ENCODE measurements at regions not wholly inside any gene's neighbourhood (a gene's known extent, or its start where the extent isn't known, plus 50 kb on each side); places are given as distances from the start of the nearest gene placed in this dataset.
"Not testable (repeated sequence)": the region's sequence is repeated elsewhere in the genome, so short reads cannot be mapped to it uniquely, and the experiment has no call there.

DNA sequence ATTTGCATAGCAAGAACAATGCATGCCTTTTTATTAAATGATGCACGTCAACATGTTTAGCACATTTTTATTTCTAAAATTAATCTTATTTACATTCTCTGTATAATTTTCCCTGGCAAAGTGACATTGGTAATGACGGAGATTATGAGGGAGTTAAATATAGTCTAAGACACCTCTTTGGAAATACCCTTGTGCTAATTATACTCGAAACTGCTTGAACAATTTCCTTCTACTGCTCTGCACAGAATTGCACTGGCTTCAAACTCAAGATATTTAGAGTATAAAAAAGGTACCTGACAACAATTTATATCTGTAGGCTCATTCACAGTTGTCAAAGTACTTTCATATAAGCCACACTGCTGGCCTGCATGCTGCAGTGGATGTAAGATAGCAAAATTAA, 602.7 kb downstream of the NXPH1 start:
- intact Hi-C loops (cut with micrococcal nuclease) = no loop called here

DNA sequence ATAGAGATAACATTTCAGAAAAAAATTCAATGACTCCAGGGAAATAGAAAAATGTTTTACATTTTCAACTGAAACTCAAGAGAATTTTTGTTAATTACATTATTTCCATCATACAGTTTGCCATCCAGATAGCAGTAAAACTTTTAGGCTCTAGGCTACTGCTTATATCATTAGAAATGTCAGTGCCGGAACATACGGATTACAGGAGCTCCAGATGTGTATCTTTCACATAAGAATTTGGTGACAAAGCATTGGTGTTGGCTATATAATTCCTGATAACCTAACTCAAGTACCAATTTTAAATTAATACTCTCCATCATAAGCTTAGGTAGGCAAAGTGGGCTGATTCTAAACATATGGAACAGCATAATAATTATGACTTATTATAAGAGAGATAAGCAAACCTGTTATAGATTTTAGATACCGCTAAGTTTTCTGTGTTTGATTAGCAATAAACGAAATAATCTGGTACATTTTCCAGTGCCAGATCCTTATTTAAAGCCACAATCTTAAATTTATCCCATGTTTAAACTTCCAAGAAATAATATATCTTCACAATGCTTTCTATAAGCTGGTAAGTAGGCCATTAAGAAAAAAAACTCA, 637.9 kb downstream of the NXPH1 start:
- intact Hi-C loops (cut with micrococcal nuclease) = no loop called here

DNA sequence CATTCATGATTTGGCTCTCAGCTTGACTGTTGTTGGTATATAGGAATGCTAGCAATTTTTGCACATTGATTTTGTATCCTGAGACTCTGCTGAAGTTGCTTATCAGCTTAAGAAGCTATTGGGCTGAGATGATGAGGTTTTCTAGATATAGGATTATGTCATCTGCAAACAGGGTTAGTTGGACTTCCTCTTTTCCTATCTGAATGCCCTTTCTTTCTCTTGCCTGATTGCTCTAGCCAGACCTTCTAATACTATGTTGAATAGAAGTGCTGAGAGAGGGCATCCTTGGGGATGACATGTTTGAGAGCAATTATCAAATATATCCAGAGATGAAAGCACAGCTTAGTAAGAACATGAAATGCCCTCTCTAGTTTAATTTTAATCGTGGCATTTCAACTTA, 642.4 kb downstream of the NXPH1 start:
- intact Hi-C loops (cut with micrococcal nuclease) = not testable (repeated sequence)

DNA sequence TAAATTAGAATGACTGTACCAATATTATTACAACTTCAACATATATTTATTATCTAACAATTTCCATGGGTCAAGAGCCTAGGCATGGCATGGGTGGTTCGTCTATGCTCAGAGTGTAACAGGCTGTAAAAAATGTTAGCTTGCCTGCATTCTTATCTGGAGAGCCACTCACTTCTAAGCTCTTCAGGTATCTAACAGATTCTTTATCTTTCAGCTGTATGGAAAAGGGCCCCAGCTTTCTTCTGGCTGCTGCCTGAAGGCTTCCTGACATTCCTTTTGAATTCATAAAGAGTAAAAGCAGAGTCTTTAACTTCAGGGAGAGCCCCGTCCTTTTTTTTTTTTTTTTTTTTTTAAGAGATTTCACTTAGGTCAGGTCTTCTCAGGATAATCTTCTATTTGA, 648.8 kb downstream of the NXPH1 start:
- intact Hi-C loops (cut with micrococcal nuclease) = no loop called here

DNA sequence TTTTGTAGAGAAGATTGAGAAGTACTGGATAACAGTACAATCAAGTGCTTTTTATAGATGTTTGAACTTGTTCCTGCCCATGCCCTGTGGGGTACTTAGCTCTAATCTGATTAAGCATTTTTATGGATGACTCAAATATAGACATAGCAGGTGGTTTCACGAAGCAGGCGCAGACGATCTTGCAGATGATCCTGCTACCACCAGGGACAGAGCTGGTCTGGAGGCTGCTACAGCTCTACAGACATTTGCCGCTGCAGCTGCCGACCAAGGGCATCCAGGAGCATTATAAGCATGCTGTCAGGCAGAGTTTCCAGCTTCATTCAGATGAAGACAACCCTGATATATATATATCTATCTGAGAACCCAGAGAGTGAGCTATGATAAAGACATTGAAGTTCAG, 650.4 kb downstream of the NXPH1 start:
- intact Hi-C loops (cut with micrococcal nuclease) = no loop called here

DNA sequence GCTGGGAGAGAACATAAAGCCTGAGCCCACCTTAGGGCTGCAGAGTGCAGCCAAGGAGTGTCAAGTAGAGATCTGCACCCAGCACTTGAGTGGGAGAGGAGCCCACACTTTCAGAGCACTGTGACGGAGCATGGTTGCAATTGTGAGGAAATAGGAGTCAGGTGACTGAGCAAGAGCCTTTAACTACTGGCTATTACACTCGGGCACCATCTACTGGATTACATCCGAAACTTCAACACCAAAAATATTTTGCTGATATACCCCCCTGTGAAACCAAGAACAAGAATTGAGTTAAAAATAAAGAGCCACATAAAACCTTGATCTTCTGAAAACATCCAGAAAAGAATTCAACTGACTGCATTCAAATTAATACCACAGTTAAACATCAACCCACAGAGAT, 657.9 kb downstream of the NXPH1 start:
- intact Hi-C loops (cut with micrococcal nuclease) = no loop called here

DNA sequence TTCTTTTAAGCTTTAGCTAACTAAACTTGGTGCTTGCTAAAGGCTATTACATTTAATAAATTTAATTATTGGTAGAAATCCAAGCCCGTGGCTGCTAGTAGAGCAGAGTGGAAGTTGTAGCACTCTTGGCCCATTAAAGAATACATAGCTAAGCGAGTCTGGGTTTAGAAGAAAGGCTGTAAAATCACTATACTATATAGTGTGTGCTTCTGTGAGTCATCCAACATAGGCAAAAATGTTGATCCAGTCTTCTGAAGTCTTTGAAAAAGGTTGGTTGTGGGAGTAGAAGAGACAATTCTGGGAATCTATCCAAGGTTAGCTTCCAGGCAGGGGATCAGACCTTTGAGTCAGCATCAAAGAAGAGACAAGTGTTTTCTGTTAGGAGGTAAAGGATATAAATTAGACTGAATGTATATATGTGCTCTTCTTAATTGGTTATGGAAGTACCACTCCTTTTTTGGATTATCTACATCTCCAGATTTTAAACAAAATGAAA, 664.2 kb downstream of the NXPH1 start:
- intact Hi-C loops (cut with micrococcal nuclease) = no loop called here

DNA sequence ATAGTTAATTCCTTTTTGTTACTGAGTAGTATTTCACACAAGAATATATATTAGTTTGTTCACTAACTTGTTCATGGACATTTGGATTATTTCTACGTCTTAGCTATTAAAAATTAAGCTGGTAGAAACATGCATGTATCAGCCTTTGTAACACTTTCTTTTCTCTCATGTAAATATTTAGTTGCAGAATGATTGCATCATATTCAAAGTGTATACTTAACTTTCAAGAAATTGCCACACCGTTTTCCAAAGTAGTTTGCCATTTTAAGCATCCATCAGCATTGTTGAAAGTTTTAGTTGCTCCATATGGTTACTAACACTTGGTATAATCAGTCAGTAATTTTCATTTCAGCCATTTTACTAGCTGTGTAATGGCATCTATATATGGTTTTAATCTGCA, 666.9 kb downstream of the NXPH1 start:
- intact Hi-C loops (cut with micrococcal nuclease) = no loop called here

DNA sequence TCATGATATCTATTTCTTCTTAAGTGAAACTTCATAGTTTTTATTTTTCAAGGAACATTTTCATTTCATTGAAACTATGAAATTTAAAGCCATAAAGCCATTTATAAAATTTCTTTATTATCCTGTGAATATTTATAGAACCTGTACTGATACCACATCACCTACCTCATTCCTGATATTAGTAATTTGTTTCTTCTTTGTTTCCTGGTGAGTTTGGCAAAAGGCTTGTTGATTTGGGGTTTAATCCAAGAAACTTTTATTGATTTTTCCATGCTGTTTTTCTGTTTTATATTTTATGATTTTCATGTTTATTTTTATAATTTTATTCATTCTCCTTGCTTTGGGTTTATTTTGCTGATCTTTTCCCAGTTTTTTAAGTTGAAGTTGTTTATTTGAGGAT, 669.4 kb downstream of the NXPH1 start:
- intact Hi-C loops (cut with micrococcal nuclease) = no loop called here

DNA sequence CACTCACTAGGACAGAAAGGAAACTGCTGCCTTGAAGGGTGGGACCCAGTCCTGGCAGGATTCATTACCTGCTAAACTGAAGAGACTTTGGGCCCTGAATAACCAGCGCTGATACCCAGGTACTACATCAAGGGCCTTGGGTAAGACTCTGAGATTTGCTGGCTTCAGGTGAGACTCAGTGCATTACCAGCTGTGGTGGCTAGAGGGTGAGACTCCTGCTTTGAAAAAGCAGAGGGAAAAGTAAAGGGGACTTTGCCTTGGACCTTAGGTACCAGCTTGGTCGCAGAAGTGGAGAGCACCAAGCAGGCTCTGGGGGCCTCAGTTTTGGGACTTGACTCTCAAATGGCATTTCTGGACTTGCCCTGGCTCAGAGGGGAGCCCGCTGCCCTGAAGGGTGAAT, 673.3 kb downstream of the NXPH1 start:
- intact Hi-C loops (cut with micrococcal nuclease) = no loop called here

DNA sequence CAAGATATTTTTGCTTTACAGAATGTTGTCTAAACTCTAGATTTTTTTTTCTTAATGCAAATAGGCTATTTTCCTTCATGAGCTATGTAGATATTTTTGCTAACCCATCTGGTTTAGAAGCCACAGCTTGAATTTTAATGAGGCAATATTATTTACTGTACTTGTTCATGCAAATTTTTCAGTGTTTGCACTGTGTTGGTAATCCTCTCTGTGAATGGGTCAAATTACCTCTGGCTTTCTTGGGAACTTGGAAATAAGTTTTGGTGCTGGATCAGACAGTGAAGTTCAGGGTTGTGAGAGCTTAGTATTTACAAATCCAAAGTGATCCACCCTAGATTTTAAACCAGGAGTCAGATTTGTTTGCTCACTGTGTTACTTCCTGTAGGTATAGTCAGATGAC, 686.9 kb downstream of the NXPH1 start:
- intact Hi-C loops (cut with micrococcal nuclease) = no loop called here

DNA sequence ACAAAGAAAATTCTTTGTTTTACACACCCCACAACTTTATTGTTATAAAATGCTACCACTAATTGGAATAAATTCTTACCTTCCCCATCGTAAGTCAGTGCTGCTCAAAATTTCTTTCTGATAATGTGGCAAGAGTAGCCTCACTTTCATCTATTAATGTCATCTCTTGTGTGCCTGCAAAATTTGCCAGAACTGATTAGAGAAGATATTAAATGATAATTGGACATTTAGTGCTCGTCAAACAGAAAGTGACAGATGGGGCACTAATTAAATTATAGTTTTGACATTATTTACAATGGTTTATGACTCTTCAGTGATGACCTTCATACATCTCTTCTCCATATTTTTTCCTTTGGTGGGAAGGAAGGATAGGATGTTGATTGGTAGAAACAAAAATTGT, 690.9 kb downstream of the NXPH1 start:
- intact Hi-C loops (cut with micrococcal nuclease) = no loop called here

DNA sequence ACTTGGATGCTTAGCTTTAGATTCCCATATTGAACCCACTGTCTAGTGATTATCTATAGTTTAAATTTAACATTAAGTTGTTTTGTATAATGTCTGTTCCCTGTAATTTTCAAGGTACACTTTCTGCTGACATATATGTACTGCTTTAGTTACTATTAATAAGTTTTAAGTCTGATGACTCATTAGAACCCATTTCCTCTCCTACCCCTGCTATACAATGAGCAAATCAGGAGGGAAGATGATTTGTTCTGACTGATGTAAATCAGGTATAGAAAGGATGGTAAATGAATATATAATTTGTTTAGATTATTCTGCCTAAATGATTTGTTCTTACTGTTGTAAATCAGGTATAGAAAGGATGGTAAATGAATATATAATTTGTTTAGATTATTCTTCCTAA, 691.8 kb downstream of the NXPH1 start:
- intact Hi-C loops (cut with micrococcal nuclease) = no loop called here

DNA sequence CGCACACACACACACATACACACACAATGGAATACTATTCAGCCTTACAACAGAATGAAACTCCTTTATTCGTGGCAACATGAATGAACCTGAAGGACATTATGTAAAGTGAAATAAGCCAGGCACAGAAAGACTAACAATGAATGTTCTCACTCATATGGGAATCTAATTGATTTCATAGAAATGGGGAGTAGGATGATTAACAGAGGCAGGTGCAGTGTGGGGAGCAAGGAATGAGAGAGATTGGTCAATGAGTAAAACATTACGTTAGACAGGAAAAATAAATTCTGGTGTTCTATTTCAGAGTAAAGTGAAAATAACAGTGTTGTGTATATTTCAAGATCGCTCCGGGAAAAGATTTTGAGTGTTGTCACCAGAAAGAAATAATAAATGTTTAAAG, 694.5 kb downstream of the NXPH1 start:
- intact Hi-C loops (cut with micrococcal nuclease) = no loop called here

DNA sequence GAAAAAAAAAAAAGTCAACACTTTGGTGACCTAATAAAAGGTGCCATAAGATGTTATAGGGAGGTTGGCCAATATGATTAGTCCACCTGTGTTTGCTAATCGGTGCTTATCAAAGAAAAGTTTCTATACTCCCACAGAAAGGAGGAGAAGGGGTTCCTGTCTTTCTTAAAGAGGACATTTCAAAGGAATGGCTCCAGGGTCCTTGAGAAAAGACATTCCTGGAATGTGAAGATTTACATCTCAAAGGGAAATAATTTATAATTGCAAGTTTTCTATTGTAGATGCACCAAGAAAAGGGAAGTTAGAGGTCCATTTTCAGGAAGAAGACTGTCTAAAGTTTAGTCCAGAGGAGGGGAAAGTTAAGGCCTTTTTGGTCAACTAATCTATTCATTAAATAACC, 715.3 kb downstream of the NXPH1 start:
- intact Hi-C loops (cut with micrococcal nuclease) = no loop called here

DNA sequence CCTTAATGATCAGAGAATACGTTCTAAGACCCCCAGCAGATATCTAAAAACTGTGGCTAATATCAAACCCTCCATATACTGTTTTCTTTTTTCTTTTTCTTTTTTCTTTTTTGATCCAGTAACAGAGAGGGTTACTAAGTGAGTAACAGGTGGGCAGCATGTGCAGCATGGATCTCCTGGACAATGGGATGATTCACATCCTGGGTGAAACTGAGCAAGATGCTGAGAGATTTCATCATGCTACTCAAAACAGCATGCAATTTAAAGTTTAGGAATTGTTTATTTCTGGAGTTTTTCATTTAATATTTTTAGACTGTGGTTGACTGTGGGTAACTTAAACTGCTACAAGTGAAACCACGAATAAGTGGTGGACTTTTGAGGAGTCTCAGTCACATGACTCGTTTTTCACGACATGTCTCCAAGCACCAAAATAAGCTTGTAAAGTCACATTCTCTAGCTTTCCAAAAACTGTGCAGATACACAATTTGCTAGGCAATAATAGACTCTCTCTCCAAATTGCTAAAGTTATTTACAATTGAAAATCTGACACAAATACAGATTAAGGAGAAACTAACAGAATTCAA, 716.2 kb downstream of the NXPH1 start:
- intact Hi-C loops (cut with micrococcal nuclease) = no loop called here

DNA sequence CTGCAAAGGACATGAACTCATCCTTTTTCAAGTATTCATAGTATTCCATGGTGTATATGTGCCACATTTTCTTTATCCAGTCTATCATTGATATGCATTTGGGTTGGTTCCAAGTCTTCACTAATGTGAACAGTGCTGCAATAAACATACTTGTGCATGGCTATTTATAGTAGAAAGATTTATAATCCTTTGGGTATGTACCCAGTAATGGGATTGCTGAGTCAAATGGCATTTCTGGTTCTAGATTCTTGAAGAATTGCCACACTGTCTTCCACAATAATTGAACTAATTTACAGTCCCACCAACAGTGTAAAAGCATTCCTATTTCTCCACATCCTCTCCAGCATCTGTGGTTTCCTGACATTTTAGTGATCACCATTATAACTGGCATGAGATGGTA, 730.3 kb downstream of the NXPH1 start:
- intact Hi-C loops (cut with micrococcal nuclease) = not testable (repeated sequence)

DNA sequence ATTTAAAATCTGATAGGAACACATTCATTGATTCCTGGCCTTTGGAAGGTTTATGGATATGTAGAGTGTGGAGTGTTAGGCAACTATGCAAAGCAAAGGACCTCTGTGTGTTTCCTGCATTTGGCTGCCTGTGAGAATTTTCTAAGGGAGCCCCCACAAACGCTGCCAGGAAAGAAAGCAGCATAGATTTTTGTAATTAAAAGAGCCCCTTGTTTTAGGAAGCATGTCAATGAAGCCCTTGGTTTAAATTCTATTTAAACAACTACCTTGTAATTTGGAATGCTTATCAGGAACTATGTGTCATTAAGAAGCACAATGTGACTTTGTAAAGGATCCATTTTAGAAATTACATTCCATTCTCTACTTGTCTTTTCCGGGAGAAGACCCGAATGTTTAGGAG, 742.5 kb downstream of the NXPH1 start:
- intact Hi-C loops (cut with micrococcal nuclease) = no loop called here

DNA sequence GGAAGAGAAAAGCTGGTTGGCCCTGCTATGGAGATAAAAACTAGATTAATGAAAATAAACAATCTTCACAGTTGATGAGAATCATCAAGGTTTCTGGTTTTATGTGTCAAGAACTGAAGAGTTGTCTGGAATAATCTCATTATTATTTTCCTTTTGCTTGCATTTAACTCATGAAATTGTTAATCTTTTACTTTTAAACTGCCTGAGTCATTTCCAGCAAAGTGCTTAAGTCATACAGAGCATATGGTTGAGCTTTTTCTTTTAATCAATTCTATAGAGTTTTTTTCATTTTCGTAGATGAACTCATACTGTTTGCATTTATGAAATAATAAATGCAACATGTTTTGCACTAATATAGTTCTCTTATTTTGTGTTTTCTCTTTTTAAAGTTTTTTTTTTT, 747.9 kb downstream of the NXPH1 start:
- intact Hi-C loops (cut with micrococcal nuclease) = no loop called here

DNA sequence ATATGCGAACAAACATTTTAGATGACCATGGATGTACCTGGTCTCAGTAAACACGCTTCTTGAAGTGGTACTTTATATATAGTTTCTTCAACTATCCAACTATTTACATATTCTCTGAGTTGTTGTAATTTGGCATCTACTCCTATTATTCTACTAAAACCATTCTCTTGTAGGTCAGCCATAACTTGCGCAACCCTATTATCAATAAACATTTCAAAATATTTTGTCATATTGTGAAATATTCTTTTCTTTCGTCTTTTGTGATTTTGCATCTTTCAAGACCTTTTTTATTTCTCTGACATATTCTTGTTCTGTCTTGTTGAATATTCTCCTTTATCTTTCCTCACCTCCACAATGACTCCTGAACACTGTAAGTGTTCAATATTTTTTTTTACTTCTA, 753.3 kb downstream of the NXPH1 start:
- intact Hi-C loops (cut with micrococcal nuclease) = no loop called here

DNA sequence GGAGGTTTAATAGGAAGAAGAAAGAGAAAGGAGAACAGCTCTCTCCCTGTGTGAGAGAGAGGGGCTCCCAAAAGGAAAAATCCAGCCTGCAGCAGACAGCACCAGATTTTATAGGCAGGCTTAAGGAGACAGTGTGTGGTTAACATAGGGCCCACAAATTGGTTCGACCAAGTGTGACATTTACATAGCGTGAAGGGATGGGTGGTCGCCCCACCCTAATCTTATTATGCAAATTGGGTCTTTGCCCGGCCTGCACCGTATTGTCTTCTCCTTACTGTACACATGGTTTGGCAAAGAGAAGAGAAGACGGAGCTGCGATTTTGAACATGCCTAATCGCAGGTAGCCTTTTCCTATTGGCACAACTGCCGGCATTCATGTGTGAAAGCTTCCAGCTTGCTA, 756.3 kb downstream of the NXPH1 start:
- intact Hi-C loops (cut with micrococcal nuclease) = no loop called here

DNA sequence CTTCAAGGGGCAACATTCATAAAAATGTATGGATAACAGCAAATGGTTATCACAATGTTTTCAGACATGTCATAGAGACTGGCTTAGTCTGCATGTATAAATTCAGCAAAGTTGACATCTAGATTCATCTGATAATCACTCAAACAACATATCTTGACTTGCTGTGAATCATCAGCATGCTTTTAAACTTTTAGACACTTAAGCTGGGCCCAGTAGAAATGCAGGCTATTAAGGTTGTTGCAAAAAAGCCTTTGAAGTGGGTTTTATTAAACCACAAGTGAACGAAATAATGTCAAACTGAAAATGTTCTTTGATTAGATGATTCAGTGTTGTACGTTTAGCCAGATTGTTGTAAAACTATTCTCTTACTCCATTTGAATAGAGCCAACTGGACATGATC, 759.6 kb downstream of the NXPH1 start:
- intact Hi-C loops (cut with micrococcal nuclease) = no loop called here

DNA sequence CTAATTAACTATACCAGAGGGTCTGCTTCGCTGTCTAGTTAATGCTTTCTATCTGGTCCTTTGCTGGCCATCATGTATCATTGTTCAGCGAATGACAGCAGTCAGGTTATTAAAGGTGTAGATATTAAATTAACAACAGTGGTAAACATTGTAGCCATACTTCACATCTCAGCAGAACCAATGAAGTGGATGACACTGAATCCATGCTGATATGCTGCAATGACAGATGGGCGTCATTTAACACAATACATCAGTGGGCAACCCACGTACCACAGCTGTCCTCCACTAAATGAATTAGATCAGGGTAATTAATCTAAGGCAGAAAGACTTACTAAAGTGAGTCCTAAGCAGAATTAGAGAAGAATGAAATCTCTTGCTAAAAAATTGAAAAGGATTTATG, 767.2 kb downstream of the NXPH1 start:
- intact Hi-C loops (cut with micrococcal nuclease) = no loop called here

DNA sequence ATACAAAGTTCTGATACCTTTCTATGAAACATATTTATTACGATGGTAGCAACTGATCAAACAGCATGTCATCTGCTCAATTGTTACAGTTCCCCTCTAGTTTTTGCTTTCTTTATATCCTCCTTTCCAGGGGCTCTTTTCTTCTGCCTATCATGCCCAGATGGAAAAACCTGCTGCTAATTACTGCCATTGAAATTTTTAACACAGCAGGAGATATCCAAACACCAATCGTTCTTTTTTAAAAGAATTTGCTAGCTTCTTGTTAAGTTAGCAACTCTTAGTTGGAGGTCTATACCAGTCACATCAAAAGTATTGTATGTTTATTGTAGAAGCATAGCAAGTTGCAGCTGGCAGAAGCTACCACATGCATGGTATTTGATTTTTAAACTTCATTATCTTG, 768.5 kb downstream of the NXPH1 start:
- intact Hi-C loops (cut with micrococcal nuclease) = no loop called here

Measured in T-helper 2 cell treated with Interferon-gamma antibody and Interleukin-4, amounts not matched to agents 100 ng/mL and 5 ng/mL, for 36 hours (primary cell).